ENCODE measurements at regions not wholly inside any gene's neighbourhood (a gene's known extent, or its start where the extent isn't known, plus 50 kb on each side); places are given as distances from the start of the nearest gene placed in this dataset.

DNA sequence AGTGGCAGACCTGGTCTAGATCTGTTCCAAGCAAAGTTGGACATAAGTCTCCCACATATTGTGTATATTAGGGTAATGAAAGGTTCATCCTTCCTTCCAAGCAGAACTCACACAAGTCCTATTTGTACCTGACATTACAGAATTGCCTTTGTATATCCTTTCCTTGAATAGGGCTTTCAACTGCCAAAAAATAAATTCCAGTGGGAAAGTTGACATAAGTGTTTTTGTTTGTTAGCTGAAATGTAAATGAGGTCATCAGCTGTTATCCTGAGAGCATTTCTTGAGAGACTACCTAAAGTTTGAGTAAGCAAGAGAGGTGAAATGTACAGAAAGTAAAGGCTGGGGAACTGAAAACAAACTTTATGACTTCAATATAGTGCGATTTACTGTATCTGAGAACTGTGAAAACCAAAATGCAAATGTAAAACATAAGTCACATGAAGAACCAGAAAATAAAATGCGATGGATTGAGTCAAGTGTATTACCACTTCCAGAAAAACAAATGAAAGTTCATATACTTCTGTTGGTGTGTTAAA is 527.3 kb upstream of the SEMA3D start:
- H3K27me3 ChIP-seq: no peaks in the 10 kb centered on the region
- H3K36me3 ChIP-seq: no peaks in the 10 kb centered on the region
- no peak for DNase-seq
- no peak overlapping the region for H3K27ac ChIP-seq
- TF ChIP-seq POLR2A (IDR thresholded peaks at IDR 0.05): no peak
- TF ChIP-seq, protein P1, sequence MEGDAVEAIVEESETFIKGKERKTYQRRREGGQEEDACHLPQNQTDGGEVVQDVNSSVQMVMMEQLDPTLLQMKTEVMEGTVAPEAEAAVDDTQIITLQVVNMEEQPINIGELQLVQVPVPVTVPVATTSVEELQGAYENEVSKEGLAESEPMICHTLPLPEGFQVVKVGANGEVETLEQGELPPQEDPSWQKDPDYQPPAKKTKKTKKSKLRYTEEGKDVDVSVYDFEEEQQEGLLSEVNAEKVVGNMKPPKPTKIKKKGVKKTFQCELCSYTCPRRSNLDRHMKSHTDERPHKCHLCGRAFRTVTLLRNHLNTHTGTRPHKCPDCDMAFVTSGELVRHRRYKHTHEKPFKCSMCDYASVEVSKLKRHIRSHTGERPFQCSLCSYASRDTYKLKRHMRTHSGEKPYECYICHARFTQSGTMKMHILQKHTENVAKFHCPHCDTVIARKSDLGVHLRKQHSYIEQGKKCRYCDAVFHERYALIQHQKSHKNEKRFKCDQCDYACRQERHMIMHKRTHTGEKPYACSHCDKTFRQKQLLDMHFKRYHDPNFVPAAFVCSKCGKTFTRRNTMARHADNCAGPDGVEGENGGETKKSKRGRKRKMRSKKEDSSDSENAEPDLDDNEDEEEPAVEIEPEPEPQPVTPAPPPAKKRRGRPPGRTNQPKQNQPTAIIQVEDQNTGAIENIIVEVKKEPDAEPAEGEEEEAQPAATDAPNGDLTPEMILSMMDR (IDR thresholded peaks at IDR 0.05): no peak
- H3K9me3 ChIP-seq: no peaks in the 10 kb centered on the region
- H3K4me3 ChIP-seq (replicated peaks in 1 of 3): no peak overlapping the region
- WGBS, 2 donors: 94 to 97% methylated on average over 2 of the region's 2 CpGs
- intact Hi-C loops (cut with DNase I): no loop called here
- H3K4me1 ChIP-seq: no peaks in the 10 kb centered on the region

DNA sequence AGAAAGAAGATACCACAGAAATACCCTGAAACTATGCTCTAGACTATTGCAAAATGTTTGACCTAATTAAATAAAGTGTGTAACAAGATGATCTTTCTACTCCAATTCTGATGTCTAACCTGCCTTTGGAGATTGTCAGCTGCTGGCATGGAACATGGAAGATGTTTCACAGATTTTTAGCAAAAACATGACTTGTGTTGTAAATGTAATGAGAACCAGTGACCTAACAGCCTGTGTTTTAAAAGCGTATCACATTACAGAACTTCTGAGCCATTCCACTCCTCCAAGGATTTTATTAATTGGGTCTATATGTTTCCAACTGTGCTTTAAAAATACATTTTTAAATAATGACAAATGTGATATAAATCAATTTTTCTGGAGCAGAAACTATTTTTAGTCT is 526.3 kb upstream of the SEMA3D start:
- Histone ChIP-seq H3K36me3 (no peaks in the 10 kb centered on the region), H3K27me3 (no peaks in the 10 kb centered on the region), H3K4me1 (no peaks in the 10 kb centered on the region), H3K27ac (no peak overlapping the region), H3K4me3 (replicated peaks in 1 of 3) (no peak overlapping the region), H3K9me3 (no peaks in the 10 kb centered on the region)
- 94 to 96% methylated on average over 1 of the region's 1 CpG for WGBS, 2 donors
- DNase-seq: no peak
- TF ChIP-seq, protein P1 (IDR thresholded peaks at IDR 0.05): no peak
- no peak for TF ChIP-seq POLR2A (IDR thresholded peaks at IDR 0.05)
- intact Hi-C loops (cut with DNase I): no loop called here

DNA sequence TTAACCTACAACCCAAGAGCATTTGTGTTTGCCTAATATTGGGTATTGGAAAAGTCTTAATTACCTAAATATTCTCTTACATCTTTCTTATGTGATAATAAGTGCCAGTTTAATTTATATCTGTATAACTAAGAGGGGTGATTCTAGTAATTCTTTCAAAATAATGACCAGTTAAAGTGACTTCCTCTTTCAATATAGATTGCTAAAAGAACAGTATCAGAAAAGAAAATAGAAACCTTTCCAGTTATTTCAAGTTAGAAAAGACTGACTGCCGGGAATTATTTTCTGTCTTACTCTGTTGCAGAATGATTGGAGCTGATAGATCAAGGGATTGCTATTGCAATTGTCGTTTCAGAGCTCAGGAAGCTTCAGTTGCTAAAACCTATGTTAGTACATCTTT is 525.0 kb upstream of the SEMA3D start:
- no peak overlapping the region for H3K27ac ChIP-seq
- intact Hi-C loops (cut with DNase I): no loop called here
- no peak for DNase-seq
- no peaks in the 10 kb centered on the region for H3K4me1 ChIP-seq
- H3K4me3 ChIP-seq (replicated peaks in 1 of 3): no peak overlapping the region
- H3K9me3 ChIP-seq: no peaks in the 10 kb centered on the region
- H3K36me3 ChIP-seq: no peaks in the 10 kb centered on the region
- no peaks in the 10 kb centered on the region for H3K27me3 ChIP-seq
- TF ChIP-seq, protein P1 (IDR thresholded peaks at IDR 0.05): no peak
- TF ChIP-seq POLR2A (IDR thresholded peaks at IDR 0.05): no peak
- 65 to 82% methylated on average over 2 of the region's 2 CpGs for WGBS, 2 donors

DNA sequence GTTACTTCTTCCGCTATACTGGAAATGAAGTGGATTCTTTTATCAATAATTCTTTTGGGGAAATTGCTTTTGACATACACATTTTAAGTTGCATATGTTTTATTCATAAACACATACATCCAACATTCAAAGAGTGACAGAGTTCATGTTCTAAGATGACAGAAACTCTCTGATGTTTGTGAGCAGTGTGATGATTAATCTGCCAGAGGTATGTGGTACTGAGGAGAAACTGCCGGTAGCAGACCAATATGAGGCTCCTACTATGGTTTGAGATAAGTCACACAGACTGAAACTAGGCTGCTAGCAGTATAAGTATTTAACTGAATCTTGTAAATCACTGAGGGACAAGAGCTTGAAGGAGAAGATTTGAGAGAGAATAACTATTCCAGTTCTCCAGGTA is 524.1 kb upstream of the SEMA3D start:
- H3K36me3 ChIP-seq: no peaks in the 10 kb centered on the region
- DNase-seq: no peak
- intact Hi-C loops (cut with DNase I): no loop called here
- H3K9me3 ChIP-seq: no peaks in the 10 kb centered on the region
- H3K4me3 ChIP-seq (replicated peaks in 1 of 3): no peak overlapping the region
- H3K4me1 ChIP-seq: no peaks in the 10 kb centered on the region
- 91 to 95% methylated on average over 2 of the region's 2 CpGs for WGBS, 2 donors
- TF ChIP-seq, protein P1 (IDR thresholded peaks at IDR 0.05): no peak
- no peak for TF ChIP-seq POLR2A (IDR thresholded peaks at IDR 0.05)
- no peaks in the 10 kb centered on the region for H3K27me3 ChIP-seq
- H3K27ac ChIP-seq: no peak overlapping the region

DNA sequence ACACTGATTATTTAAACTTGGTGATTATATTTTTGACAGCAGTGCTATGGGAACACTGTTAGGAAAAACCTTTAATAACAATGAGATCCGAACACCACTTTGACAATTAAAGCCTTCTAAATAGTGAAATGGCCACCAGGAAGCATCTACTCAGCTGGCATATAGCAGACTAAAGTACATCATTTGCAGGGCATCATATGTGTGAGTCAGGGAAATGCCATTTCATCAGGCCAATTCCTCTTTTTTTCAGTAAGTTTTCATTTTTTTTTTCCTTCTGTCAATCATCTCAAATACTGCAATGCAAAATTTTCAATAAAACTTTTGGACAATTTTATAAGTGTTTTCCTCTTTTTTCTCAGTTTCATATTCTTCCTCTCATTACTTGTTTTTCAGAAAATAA is 521.4 kb upstream of the SEMA3D start:
- intact Hi-C loops (cut with DNase I): no loop called here
- no peaks in the 10 kb centered on the region for H3K4me1 ChIP-seq
- TF ChIP-seq, protein P1 (IDR thresholded peaks at IDR 0.05): no peak
- no peak for TF ChIP-seq POLR2A (IDR thresholded peaks at IDR 0.05)
- H3K4me3 ChIP-seq (replicated peaks in 1 of 3): no peak overlapping the region
- H3K27me3 ChIP-seq: no peaks in the 10 kb centered on the region
- no peaks in the 10 kb centered on the region for H3K9me3 ChIP-seq
- DNase-seq: no peak
- no peaks in the 10 kb centered on the region for H3K36me3 ChIP-seq
- no peak overlapping the region for H3K27ac ChIP-seq
- 90 to 92% methylated on average over 1 of the region's 1 CpG for WGBS, 2 donors
